ENCODE measurements at regions not wholly inside any gene's neighbourhood (a gene's known extent, or its start where the extent isn't known, plus 50 kb on each side); places are given as distances from the start of the nearest gene placed in this dataset.

DNA sequence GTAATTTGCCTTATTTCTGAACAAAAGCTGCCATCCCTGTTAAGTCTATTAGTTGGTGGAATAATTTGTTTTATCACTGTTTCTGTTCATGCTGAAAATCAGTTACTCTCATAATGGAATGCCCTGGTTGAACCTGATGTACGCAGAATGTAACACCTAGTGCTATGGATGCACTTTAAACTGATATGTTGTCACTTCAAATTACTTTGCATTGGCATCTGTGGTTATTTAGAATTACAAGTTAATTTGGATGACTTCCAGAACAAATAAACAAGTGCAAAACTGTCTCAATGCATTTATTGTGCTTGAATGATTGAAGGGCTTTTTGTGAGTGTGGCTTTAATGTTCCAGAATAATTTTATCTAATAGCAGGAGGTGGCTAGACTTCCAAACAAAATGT is 368.2 kb upstream of the SLITRK5 start:
- TF ChIP-seq CTCF (conservative IDR thresholded peaks at IDR 0.05) (no peak), ZFX (IDR thresholded peaks at IDR 0.05) (no peak)
